HG02840 (cell line): ENCODE measurements at regions not wholly inside any gene's neighbourhood (a gene's known extent, or its start where the extent isn't known, plus 50 kb on each side); places are given as distances from the start of the nearest gene placed in this dataset.

Experiments
- ATAC-seq: cut with Tn5 transposase; IDR thresholded peaks from one replicate; pipeline ENCODE4 v1.9.1; 2021; ENCODE audit warnings: mild to moderate bottlenecking, moderate library complexity, moderate number of reproducible peaks; ENCODE audit not compliant: unreplicated experiment, low FRiP score

- ATAC-seq = no peak
Measured at GRCh38 chr4:180106122-180106521, 2137.1 kb upstream of the TENM3 start.

GRCh38 chr4:180106997-180107396 lies 2136.2 kb upstream of the TENM3 start:
- ATAC-seq = no peak

GRCh38 chr4:180116840-180117239 lies 2126.4 kb upstream of the TENM3 start:
- no peak for ATAC-seq

GRCh38 chr4:180120068-180120467 lies 2123.1 kb upstream of the TENM3 start:
- no peak for ATAC-seq

GRCh38 chr4:180134091-180134866 lies 2108.9 kb upstream of the TENM3 start:
- no peak for ATAC-seq

GRCh38 chr4:180141734-180142133 lies 2101.5 kb upstream of the TENM3 start:
- ATAC-seq = no peak

- no peak for ATAC-seq
Measured at GRCh38 chr4:180148737-180149136, 2094.5 kb upstream of the TENM3 start.

- no peak for ATAC-seq
Measured at GRCh38 chr4:180150818-180151217, 2092.4 kb upstream of the TENM3 start.

- ATAC-seq = no peak
Measured at GRCh38 chr4:180152831-180153230, 2090.4 kb upstream of the TENM3 start.

GRCh38 chr4:180153587-180153986 lies 2089.6 kb upstream of the TENM3 start:
- ATAC-seq = no peak

GRCh38 chr4:180156684-180157083 lies 2086.5 kb upstream of the TENM3 start:
- no peak for ATAC-seq

GRCh38 chr4:180160195-180160983 lies 2082.8 kb upstream of the TENM3 start:
- no peak for ATAC-seq

- ATAC-seq = no peak
Measured at GRCh38 chr4:180164799-180165198, 2078.4 kb upstream of the TENM3 start.

GRCh38 chr4:180169394-180169793 lies 2073.8 kb upstream of the TENM3 start:
- no peak for ATAC-seq

- no peak for ATAC-seq
Measured at GRCh38 chr4:180169966-180170365, 2073.2 kb upstream of the TENM3 start.

- no peak for ATAC-seq
Measured at GRCh38 chr4:180179146-180179545, 2064.1 kb upstream of the TENM3 start.

- no peak for ATAC-seq
Measured at GRCh38 chr4:180189666-180190065, 2053.5 kb upstream of the TENM3 start.

GRCh38 chr4:180190382-180190781 lies 2052.8 kb upstream of the TENM3 start:
- no peak for ATAC-seq

GRCh38 chr4:180197471-180197870 lies 2045.7 kb upstream of the TENM3 start:
- ATAC-seq = no peak

GRCh38 chr4:180203349-180203748 lies 2039.9 kb upstream of the TENM3 start:
- ATAC-seq = no peak

GRCh38 chr4:180205276-180205675 lies 2037.9 kb upstream of the TENM3 start:
- no peak for ATAC-seq

- no peak for ATAC-seq
Measured at GRCh38 chr4:180207921-180208320, 2035.3 kb upstream of the TENM3 start.
